Adipocyte (in vitro differentiated cells): ENCODE measurements at regions not wholly inside any gene's neighbourhood (a gene's known extent, or its start where the extent isn't known, plus 50 kb on each side); places are given as distances from the start of the nearest gene placed in this dataset.

Source experiments
- DNase-seq: peaks from one replicate; pipeline ENCODE4 v3.0.0-alpha.2; 2015; ENCODE audit warnings: low read depth
- H3K27me3 ChIP-seq: replicated peaks from 2 replicates; pipeline ENCODE4 v1.7.0; 2013; ENCODE audit warnings: mild to moderate bottlenecking, low read length, moderate library complexity; ENCODE audit not compliant: control insufficient read depth, insufficient read depth
- H3K36me3 ChIP-seq: 2 replicates; pipeline ENCODE4 v1.7.0; 2013; ENCODE audit warnings: low read length, mild to moderate bottlenecking, moderate library complexity; ENCODE audit not compliant: control insufficient read depth, insufficient read depth, severe bottlenecking
- H3K4me1 ChIP-seq: 2 replicates; pipeline ENCODE4 v1.7.0; 2013; ENCODE audit warnings: mild to moderate bottlenecking, low read length, moderate library complexity; ENCODE audit not compliant: control insufficient read depth, insufficient read depth
- H3K4me3 ChIP-seq: 2 replicates; pipeline ENCODE4 v1.7.0; 2013; ENCODE audit warnings: mild to moderate bottlenecking, low read length, moderate library complexity
- H3K9ac ChIP-seq: 2 replicates; pipeline ENCODE4 v1.7.0; 2013; ENCODE audit warnings: mild to moderate bottlenecking, low read length, moderate library complexity
- H3K9me3 ChIP-seq: 2 replicates; pipeline ENCODE4 v1.7.0; 2013; ENCODE audit warnings: mild to moderate bottlenecking, low read length, moderate library complexity; ENCODE audit not compliant: control insufficient read depth

- H3K36me3 ChIP-seq: no peaks in the 10 kb centered on the region
- DNase-seq: peak; percentile 38
- H3K27me3 ChIP-seq: no peaks in the 10 kb centered on the region
- peak overlapping the region; percentile 89 for H3K9ac ChIP-seq
- H3K4me3 ChIP-seq: peak overlapping the region; percentile 80
- no peaks in the 10 kb centered on the region for H3K9me3 ChIP-seq
- H3K4me1 ChIP-seq: peaks cover 25% of the 10 kb centered on the region
Measured at GRCh38 chr3:86794361-86795065, 196.4 kb downstream of the VGLL3 start.

DNA sequence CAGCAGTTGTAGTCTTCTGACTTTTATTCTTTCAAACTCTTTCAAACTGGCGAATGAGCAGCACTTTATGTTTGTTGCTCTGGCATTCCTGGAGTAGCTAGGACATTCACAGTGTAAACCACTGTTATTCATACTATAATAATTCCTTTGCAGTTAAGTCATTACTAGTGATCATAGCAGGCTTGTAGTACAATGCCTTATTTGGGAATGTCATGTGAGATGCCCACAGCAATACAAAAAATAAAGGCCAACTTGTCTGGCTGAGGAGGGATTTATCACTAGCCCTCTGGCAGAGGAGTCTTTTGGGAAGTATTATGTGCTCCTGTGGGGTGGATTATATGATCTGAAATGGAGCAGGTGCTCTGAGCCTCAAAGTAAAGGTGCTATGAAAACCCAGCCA lies 197.2 kb downstream of the VGLL3 start:
- Histone ChIP-seq H3K9ac (peak overlapping the region; percentile 89), H3K27me3 (no peaks in the 10 kb centered on the region), H3K4me3 (peak overlapping the region; percentile 80), H3K9me3 (no peaks in the 10 kb centered on the region), H3K4me1 (peaks cover 25% of the 10 kb centered on the region), H3K36me3 (no peaks in the 10 kb centered on the region)
- DNase-seq: peak; percentile 92

- no peak overlapping the region for H3K4me3 ChIP-seq
- peaks cover 26% of the 10 kb centered on the region for H3K4me1 ChIP-seq
- peak; percentile 22 for DNase-seq
- H3K9ac ChIP-seq: no peak overlapping the region
- H3K9me3 ChIP-seq: no peaks in the 10 kb centered on the region
- no peaks in the 10 kb centered on the region for H3K27me3 ChIP-seq
- no peaks in the 10 kb centered on the region for H3K36me3 ChIP-seq
Measured at GRCh38 chr3:86792316-86792715, 198.6 kb downstream of the VGLL3 start.

GRCh38 chr3:86790884-86791549 lies 199.9 kb downstream of the VGLL3 start:
- H3K27me3 ChIP-seq: no peaks in the 10 kb centered on the region
- H3K9me3 ChIP-seq: no peaks in the 10 kb centered on the region
- H3K4me3 ChIP-seq: no peak overlapping the region

GRCh38 chr3:86788371-86788770 lies 202.6 kb downstream of the VGLL3 start:
- Histone ChIP-seq H3K4me3 (no peak overlapping the region), H3K9ac (no peak overlapping the region), H3K9me3 (no peaks in the 10 kb centered on the region), H3K27me3 (no peaks in the 10 kb centered on the region), H3K4me1 (peaks cover 17% of the 10 kb centered on the region), H3K36me3 (no peaks in the 10 kb centered on the region)
- DNase-seq: no peak

More at GRCh38 chr3:86790884-86791549, 199.9 kb downstream of the VGLL3 start:
- DNase-seq: no peak
- H3K4me1 ChIP-seq: peaks cover 33% of the 10 kb centered on the region
- H3K9ac ChIP-seq: no peak overlapping the region
- no peaks in the 10 kb centered on the region for H3K36me3 ChIP-seq

GRCh38 chr3:86787091-86787490 lies 203.9 kb downstream of the VGLL3 start:
- H3K4me1 ChIP-seq: peaks cover 19% of the 10 kb centered on the region
- H3K9me3 ChIP-seq: no peaks in the 10 kb centered on the region
- H3K27me3 ChIP-seq: no peaks in the 10 kb centered on the region
- no peaks in the 10 kb centered on the region for H3K36me3 ChIP-seq
- peak; percentile 28 for DNase-seq
- no peak overlapping the region for H3K4me3 ChIP-seq
- H3K9ac ChIP-seq: peak overlapping the region; percentile 2

DNA sequence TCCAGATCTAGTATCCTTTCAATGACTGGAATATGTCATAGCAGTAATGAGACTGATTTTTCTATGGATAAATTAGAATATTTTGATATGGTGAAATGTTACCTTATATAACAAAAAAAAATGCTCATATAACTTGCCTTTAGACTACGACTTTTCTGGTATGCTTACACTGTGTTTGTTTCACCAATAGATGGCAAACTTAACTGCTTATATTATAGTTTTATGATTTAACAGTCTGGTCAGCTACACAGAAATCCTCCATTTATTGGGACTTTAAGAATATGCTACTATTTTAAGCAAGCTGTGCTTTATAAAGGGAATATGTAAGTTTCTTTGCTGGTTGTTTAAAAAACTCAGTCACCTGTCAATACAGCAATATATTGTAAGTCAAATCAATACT lies 205.6 kb downstream of the VGLL3 start:
- Histone ChIP-seq H3K36me3 (no peaks in the 10 kb centered on the region), H3K9me3 (no peaks in the 10 kb centered on the region), H3K4me3 (no peak overlapping the region), H3K27me3 (no peaks in the 10 kb centered on the region), H3K9ac (peak overlapping the region; percentile 50), H3K4me1 (peaks cover 26% of the 10 kb centered on the region)
- DNase-seq: peak; percentile 81

DNA sequence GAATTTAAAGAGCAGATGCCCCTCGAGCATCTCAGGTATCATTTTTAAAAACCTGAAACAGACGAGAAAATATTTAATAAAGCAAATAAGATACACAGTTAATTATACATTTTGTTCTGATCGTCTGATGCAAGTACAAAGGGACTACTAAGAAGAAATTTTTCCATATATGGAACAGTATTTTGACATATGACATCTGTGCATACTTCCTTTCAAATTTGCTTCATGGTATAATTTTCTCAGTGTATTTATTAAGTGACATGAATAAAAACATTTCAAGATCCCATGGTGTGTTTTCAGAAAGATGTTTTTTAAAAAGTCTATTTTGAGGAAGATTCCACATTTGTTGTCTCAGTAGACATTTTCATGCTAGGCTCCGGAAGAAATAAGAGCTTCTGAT lies 208.1 kb downstream of the VGLL3 start:
- no peak for DNase-seq
- Histone ChIP-seq H3K9ac (peak overlapping the region; percentile 71), H3K4me1 (peaks cover 26% of the 10 kb centered on the region), H3K9me3 (no peaks in the 10 kb centered on the region), H3K27me3 (no peaks in the 10 kb centered on the region), H3K36me3 (no peaks in the 10 kb centered on the region), H3K4me3 (peak overlapping the region; percentile 7)

GRCh38 chr3:86782286-86782685 lies 208.7 kb downstream of the VGLL3 start:
- Histone ChIP-seq H3K27me3 (no peaks in the 10 kb centered on the region), H3K4me3 (peak overlapping the region; percentile 7), H3K36me3 (no peaks in the 10 kb centered on the region), H3K9me3 (no peaks in the 10 kb centered on the region), H3K9ac (peak overlapping the region; percentile 71), H3K4me1 (peaks cover 24% of the 10 kb centered on the region)
- DNase-seq: peak; percentile 30

DNA sequence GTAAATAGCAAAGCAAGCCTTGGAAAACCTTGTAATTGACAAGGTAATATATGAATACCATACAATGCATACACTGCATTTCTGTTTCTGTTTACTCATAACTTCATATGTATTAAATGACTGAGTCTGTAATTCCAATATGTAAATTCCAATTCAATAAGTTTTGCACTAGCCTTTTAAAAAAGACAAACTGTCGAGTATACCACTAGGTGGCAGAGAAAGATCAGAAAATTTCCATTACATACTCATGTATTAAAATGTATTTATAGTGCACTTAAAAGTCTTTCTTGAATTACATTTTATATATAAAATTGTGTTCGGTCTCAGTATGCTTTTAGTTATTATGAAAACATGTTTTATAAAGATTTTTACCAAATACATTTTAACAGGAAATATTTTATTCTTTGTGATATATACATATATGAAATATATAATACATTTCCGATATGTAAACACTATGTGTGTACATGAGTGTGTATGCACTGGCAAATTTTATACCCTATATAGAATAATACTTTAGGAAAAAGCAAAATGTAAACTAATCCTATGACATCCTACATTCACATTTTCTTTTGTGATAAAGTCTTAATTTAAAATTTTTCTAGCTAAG lies 216.8 kb downstream of the VGLL3 start:
- no peak overlapping the region for H3K4me3 ChIP-seq
- DNase-seq: peak; percentile 82

DNA sequence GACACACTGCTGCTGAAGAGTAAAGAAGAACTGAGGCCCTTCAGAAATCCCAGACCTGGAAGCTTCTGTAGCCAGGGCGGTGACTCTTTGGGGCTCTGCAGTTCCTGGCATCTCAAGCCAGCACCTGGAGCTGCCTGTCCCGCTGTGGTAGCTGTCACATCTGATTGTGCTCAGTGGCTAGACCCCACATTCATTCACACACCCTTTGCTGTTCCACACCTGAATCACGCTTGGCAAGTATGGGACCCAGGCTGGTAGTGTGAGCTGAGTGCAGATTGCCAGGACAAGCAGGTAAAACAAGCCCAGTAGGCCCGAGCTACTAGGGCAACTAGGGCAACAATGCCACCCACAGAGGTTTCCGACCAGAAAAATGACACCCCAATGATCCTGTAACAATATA lies 218.2 kb downstream of the VGLL3 start:
- no peaks in the 10 kb centered on the region for H3K9me3 ChIP-seq
- no peak for DNase-seq

More for the DNA sequence above, 216.8 kb downstream of the VGLL3 start:
- H3K9me3 ChIP-seq: no peaks in the 10 kb centered on the region
- H3K4me1 ChIP-seq: no peaks in the 10 kb centered on the region
- no peaks in the 10 kb centered on the region for H3K36me3 ChIP-seq
- no peak overlapping the region for H3K9ac ChIP-seq
- no peaks in the 10 kb centered on the region for H3K27me3 ChIP-seq

More for the DNA sequence above, 218.2 kb downstream of the VGLL3 start:
- Histone ChIP-seq H3K4me3 (no peak overlapping the region), H3K27me3 (no peaks in the 10 kb centered on the region), H3K36me3 (no peaks in the 10 kb centered on the region), H3K4me1 (no peaks in the 10 kb centered on the region), H3K9ac (no peak overlapping the region)
